K562 (cell line): ENCODE measurements at regions not wholly inside any gene's neighbourhood (a gene's known extent, or its start where the extent isn't known, plus 50 kb on each side); places are given as distances from the start of the nearest gene placed in this dataset.

Source experiments
- ATAC-seq: fragments of 200-7000 bp; cut with Tn5 transposase; 3 replicates; pipeline ENCODE4 v1.9.1; 2020; ENCODE audit warnings: moderate library complexity
- BruUV-seq: library from RNA; stranded (reverse); fragments of 400-500 nt; replicated peaks from 2 replicates; lab custom pipeline; 2021; lab: Mats Ljungman, UMichigan
- CTCF ChIA-PET: fragments of 300-600 bp; formaldehyde crosslinking; extraction: SDS; loops from one replicate; lab custom pipeline; 2021; ENCODE audit warnings: low intra/inter-chr PET ratio; lab: Yijun Ruan, JAX
- POLR2A ChIA-PET: fragments of 300-600, 350-650 bp; sonication (Branson Sonifier 250); formaldehyde crosslinking; extraction: SDS; loops from one replicate; lab custom pipeline; 2021; ENCODE audit warnings: antibody characterized with exemption, inconsistent platforms; lab: Yijun Ruan, JAX
- DNase-seq, 4 experiments: peaks; one replicate each; pipeline versions ENCODE4 v3.0.0 to v3.0.0-alpha.2; 2011 to 2018; ENCODE audit warnings: low spot score in 3 of 4, mixed read lengths in 3 of 4; ENCODE audit errors: extremely low read depth in 1 of 4
- FAIRE-seq: peaks from 2 replicates; lab custom pipeline; 2011; peaks lifted over from hg19 to GRCh38; lab: Jason Lieb, UNC
- H2AFZ ChIP-seq: 2 replicates; pipeline ENCODE4 v1.6.0; 2011; ENCODE audit warnings: low read depth, low read length, control low read depth, inconsistent platforms
- H3K27ac ChIP-seq: fragments of 200-600 bp; 3 replicates; pipeline ENCODE4 v1.8.0; 2011; ENCODE audit warnings: low read depth, mild to moderate bottlenecking, control low read depth, inconsistent platforms, low read length, moderate library complexity, mixed read lengths; ENCODE audit errors: extremely low read depth
- H3K27me3 ChIP-seq, 2 experiments: fragments of 300-600 bp in 1 of 2; 2 replicates in 1 of 2; 3 replicates in 1 of 2; pipeline versions ENCODE4 v1.6.0 to v1.8.0; 2011; ENCODE audit warnings: inconsistent platforms in 2 of 2, low read length in 2 of 2, mild to moderate bottlenecking in 1 of 2, mixed read lengths in 1 of 2, moderate library complexity in 1 of 2; ENCODE audit not compliant: control insufficient read depth in 2 of 2, insufficient read depth in 2 of 2
- H3K36me3 ChIP-seq: fragments of 300-600 bp; 3 replicates; pipeline ENCODE4 v1.8.0; 2011; ENCODE audit warnings: mild to moderate bottlenecking, low read length, inconsistent platforms; ENCODE audit not compliant: control insufficient read depth, insufficient read depth
- H3K4me1 ChIP-seq, 2 experiments: fragments of 200-600 bp in 1 of 2; replicated peaks in 1 of 2; 2 replicates in 1 of 2; 3 replicates in 1 of 2; pipeline versions ENCODE4 v1.5.1 to v1.8.0; 2011; ENCODE audit warnings: inconsistent platforms in 2 of 2, low read length in 2 of 2, mild to moderate bottlenecking in 1 of 2, mixed read lengths in 1 of 2, moderate library complexity in 1 of 2; ENCODE audit not compliant: control insufficient read depth in 2 of 2, insufficient read depth in 2 of 2
- H3K4me2 ChIP-seq: 2 replicates; pipeline ENCODE4 v1.6.1; 2011; ENCODE audit warnings: low read length, control low read depth, inconsistent platforms, mixed read lengths; ENCODE audit not compliant: insufficient read depth
- H3K4me3 ChIP-seq: fragments of 200-600 bp; sonication (generic), shearing (Covaris generic); 2 replicates; pipeline ENCODE4 v1.5.1; 2016; ENCODE audit warnings: control low read depth, inconsistent platforms
- H3K79me2 ChIP-seq: fragments of 200-600 bp; 3 replicates; pipeline ENCODE4 v1.8.0; 2011; ENCODE audit warnings: low read length, inconsistent platforms; ENCODE audit not compliant: control insufficient read depth, insufficient read depth
- H3K9ac ChIP-seq, 2 experiments: 2 replicates each; pipeline versions ENCODE4 v1.6.0 to v1.6.1; 2011; ENCODE audit warnings: low read depth in 2 of 2, low read length in 2 of 2, control low read depth in 1 of 2, inconsistent platforms in 1 of 2, mild to moderate bottlenecking in 1 of 2, mixed read lengths in 1 of 2; ENCODE audit not compliant: insufficient read depth in 1 of 2
- H3K9me1 ChIP-seq: one replicate; pipeline ENCODE4 v1.6.0; 2011; ENCODE audit warnings: inconsistent platforms, mild to moderate bottlenecking, low read length, moderate library complexity; ENCODE audit not compliant: control insufficient read depth, insufficient read depth
- H3K9me3 ChIP-seq: replicated peaks from 2 replicates; pipeline ENCODE4 v1.5.1; 2011; ENCODE audit warnings: low read depth, low read length, inconsistent platforms; ENCODE audit not compliant: control insufficient read depth, insufficient read depth
- H4K20me1 ChIP-seq: replicated peaks from 2 replicates; pipeline ENCODE4 v1.6.1; 2011; ENCODE audit warnings: low read length, inconsistent platforms, mixed read lengths; ENCODE audit not compliant: control insufficient read depth, insufficient read depth
- CEBPG ChIP-seq, 3 experiments: fragments of 200-800 bp in 1 of 3; sonication (Bioruptor generic) in 1 of 3; sonication (generic) in 1 of 3; formaldehyde crosslinking in 1 of 3; IDR thresholded peaks in 2 of 3; conservative IDR thresholded peaks in 1 of 3; 2 replicates each; pipeline versions ENCODE4 v1.6.1 to v1.8.0; 2016 to 2022; ENCODE audit warnings: missing compliant biosample characterization in 2 of 3, missing genetic modification characterization in 2 of 3, mild to moderate bottlenecking in 1 of 3, missing genetic modification reagents in 1 of 3
- CSDE1 ChIP-seq, 2 experiments: fragments of 450-650 bp; IDR thresholded peaks; 2 replicates each; pipeline ENCODE4 v1.6.1; 2016; ENCODE audit warnings: mild to moderate bottlenecking in 1 of 2
- ETV5 ChIP-seq: sonication (generic); formaldehyde crosslinking; IDR thresholded peaks from 2 replicates; pipeline ENCODE4 v1.4.0; 2020; ENCODE audit warnings: low read depth, mild to moderate bottlenecking, missing genetic modification reagents
- MXI1 ChIP-seq: IDR thresholded peaks from 2 replicates; pipeline ENCODE4 v1.6.1; 2011; ENCODE audit warnings: low read depth, mild to moderate bottlenecking, improper control_type of control experiment, low read length
- PTTG1 ChIP-seq: fragments of 450-650 bp; IDR thresholded peaks from 2 replicates; pipeline ENCODE4 v1.6.1; 2016; ENCODE audit warnings: low read depth, mild to moderate bottlenecking, missing genetic modification characterization, missing compliant biosample characterization
- RBFOX2 ChIP-seq: fragments of 200-400 bp; formaldehyde crosslinking; IDR thresholded peaks from 2 replicates; pipeline ENCODE4 v1.6.1; 2017; ENCODE audit warnings: low read depth, mild to moderate bottlenecking, low read length, moderate library complexity
- ZBED1 ChIP-seq: IDR thresholded peaks from 2 replicates; pipeline ENCODE4 v1.6.1; 2014
- ZNF699 ChIP-seq: fragments of 250-450 bp; sonication (Bioruptor Pico); IDR thresholded peaks from 2 replicates; pipeline ENCODE4 v1.8.0; 2021; ENCODE audit warnings: mild to moderate bottlenecking, moderate library complexity; ENCODE audit not compliant: insufficient replicate concordance
- whole genome bisulfite sequencing: fragments of 100-300 bp; shearing (Covaris generic); methylation state at CpG from one replicate; pipeline ENCODE4 v1.1.6; 2016; ENCODE audit warnings: low coverage, mixed read lengths; ENCODE audit not compliant: insufficient coverage; ENCODE audit errors: missing lambda C conversion rate; 5-methylcytosine and 5-hydroxymethylcytosine counted together
- in situ Hi-C: fragments of 300-500 bp; cut with MboI; formaldehyde crosslinking; loops from 4 replicates; pipeline ENCODE4 v1.15.0; 2018; ENCODE audit warnings: inconsistent platforms, mixed read lengths
- intact Hi-C: fragments of 100-400 bp; cut with micrococcal nuclease; formaldehyde crosslinking; loops from 2 replicates; pipeline ENCODE4 v1.14.2; 2022

DNA sequence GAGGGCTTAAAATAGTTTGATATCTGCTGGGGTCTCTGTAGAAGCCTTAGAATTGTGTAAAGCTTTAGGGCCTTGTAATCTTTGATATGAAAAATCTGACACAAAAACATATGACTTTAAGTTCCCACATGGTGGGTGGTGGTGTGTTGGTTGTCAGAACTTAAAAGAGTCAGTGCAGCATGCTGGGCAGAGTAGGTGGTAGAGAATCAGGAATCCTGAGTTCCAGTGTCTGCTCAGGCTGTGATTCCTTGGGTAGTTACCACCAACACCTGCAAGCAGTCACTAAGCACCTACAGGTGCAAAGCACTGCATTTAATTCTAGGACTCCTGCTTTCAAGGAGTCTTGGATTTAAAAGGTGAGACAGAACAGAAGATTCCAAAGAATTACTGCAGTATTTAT lies 144.6 kb downstream of the ACER2 start (continued):
- TF ChIP-seq CSDE1 (IDR thresholded peaks at IDR 0.05) = no peak
- no peak for TF ChIP-seq ZBED1
- no peak for TF ChIP-seq MXI1

- in situ Hi-C loops (no loop called here), intact Hi-C loops (no loop called here)
- FAIRE-seq = no peak
These were observed 143.7 kb downstream of the ACER2 start for GRCh38 chr9:19552282-19553105.

More at GRCh38 chr9:19552282-19553105, 143.7 kb downstream of the ACER2 start:
- no TSS peak for BruUV-seq
- H3K9ac ChIP-seq = no peak overlapping the region
- H3K4me1 ChIP-seq = no peaks in the 10 kb centered on the region
- ChIA-PET CTCF (no interaction called here), POLR2A (no interaction called here)
- no peaks in the 10 kb centered on the region for H4K20me1 ChIP-seq
- no peaks in the 10 kb centered on the region for H3K79me2 ChIP-seq
- no peak for DNase-seq
- no peaks in the 10 kb centered on the region for H3K9me1 ChIP-seq
- H2AFZ ChIP-seq = no peak overlapping the region
- TF ChIP-seq ZNF699 (no peak), CEBPG (CRISPR knock-in tag; IDR thresholded peaks at IDR 0.05) (no peak), CEBPG (tag; conservative IDR thresholded peaks at IDR 0.05 in 1 of 2, IDR thresholded peaks at IDR 0.05 in 1 of 2) (0 out of 4 replicates have a peak, but pooled peaks of 1 of the 2 experiments have one; percentile 18), ETV5 (CRISPR knock-in tag) (no peak), RBFOX2 (no peak), PTTG1 (tag) (no peak)
- TF ChIP-seq, all 486 proteins: peak for 1
- no peak for ATAC-seq
- Histone ChIP-seq H3K4me3 (no peak overlapping the region), H3K36me3 (no peaks in the 10 kb centered on the region), H3K27me3 (no peaks in the 10 kb centered on the region), H3K4me2 (no peak overlapping the region), H3K27ac (no peak overlapping the region), H3K9me3 (no peaks in the 10 kb centered on the region)
- WGBS = 6% methylated on average over 3 of the region's 3 CpGs
